ENCODE measurements at regions not wholly inside any gene's neighbourhood (a gene's known extent, or its start where the extent isn't known, plus 50 kb on each side); places are given as distances from the start of the nearest gene placed in this dataset.

DNA sequence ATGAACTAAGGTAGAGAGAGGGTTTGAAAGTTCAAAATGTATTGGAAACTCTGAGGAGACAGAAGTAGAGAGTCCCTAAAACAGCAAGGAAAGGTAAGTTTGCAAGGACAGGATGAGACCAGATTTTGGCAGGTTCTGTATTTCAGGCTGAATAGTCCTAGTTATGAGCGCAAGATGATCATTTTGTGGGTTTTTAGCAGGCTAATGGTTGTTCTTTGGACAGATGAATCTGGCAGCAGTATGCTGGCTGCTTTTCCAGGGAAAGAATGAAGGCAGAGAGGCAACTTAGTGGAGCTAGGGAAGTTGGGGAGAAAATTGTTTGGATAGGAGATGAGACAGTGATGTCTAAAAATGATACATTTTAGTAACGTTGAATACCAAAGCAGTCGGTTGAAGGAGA lies 243.5 kb upstream of the NRIP1 start:
- TF ChIP-seq EZH2 (IDR thresholded peaks at IDR 0.05; ENCODE audit: low read depth, unreplicated experiment) (no peak), CREB1 (CRISPR knock-in tag; IDR thresholded peaks at IDR 0.05; ENCODE audit: low read depth) (no peak), POLR2AphosphoS5 (IDR thresholded peaks at IDR 0.05; ENCODE audit: low read depth) (no peak), EZH2phosphoT487 (IDR thresholded peaks at IDR 0.05; ENCODE audit: unreplicated experiment) (no peak), STAT1 (IDR thresholded peaks at IDR 0.05; ENCODE audit: unreplicated experiment) (no peak), JUNB (IDR thresholded peaks at IDR 0.05; ENCODE audit: unreplicated experiment) (no peak), ZNF114 (CRISPR knock-in tag; IDR thresholded peaks at IDR 0.05) (no peak), NANOG (IDR thresholded peaks at IDR 0.05; ENCODE audit: borderline replicate concordance) (no peak)
- TF ChIP-seq, protein P1, sequence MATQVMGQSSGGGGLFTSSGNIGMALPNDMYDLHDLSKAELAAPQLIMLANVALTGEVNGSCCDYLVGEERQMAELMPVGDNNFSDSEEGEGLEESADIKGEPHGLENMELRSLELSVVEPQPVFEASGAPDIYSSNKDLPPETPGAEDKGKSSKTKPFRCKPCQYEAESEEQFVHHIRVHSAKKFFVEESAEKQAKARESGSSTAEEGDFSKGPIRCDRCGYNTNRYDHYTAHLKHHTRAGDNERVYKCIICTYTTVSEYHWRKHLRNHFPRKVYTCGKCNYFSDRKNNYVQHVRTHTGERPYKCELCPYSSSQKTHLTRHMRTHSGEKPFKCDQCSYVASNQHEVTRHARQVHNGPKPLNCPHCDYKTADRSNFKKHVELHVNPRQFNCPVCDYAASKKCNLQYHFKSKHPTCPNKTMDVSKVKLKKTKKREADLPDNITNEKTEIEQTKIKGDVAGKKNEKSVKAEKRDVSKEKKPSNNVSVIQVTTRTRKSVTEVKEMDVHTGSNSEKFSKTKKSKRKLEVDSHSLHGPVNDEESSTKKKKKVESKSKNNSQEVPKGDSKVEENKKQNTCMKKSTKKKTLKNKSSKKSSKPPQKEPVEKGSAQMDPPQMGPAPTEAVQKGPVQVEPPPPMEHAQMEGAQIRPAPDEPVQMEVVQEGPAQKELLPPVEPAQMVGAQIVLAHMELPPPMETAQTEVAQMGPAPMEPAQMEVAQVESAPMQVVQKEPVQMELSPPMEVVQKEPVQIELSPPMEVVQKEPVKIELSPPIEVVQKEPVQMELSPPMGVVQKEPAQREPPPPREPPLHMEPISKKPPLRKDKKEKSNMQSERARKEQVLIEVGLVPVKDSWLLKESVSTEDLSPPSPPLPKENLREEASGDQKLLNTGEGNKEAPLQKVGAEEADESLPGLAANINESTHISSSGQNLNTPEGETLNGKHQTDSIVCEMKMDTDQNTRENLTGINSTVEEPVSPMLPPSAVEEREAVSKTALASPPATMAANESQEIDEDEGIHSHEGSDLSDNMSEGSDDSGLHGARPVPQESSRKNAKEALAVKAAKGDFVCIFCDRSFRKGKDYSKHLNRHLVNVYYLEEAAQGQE (IDR thresholded peaks at IDR 0.05; ENCODE audit: unreplicated experiment) = no peak
- TF ChIP-seq, protein P2, sequence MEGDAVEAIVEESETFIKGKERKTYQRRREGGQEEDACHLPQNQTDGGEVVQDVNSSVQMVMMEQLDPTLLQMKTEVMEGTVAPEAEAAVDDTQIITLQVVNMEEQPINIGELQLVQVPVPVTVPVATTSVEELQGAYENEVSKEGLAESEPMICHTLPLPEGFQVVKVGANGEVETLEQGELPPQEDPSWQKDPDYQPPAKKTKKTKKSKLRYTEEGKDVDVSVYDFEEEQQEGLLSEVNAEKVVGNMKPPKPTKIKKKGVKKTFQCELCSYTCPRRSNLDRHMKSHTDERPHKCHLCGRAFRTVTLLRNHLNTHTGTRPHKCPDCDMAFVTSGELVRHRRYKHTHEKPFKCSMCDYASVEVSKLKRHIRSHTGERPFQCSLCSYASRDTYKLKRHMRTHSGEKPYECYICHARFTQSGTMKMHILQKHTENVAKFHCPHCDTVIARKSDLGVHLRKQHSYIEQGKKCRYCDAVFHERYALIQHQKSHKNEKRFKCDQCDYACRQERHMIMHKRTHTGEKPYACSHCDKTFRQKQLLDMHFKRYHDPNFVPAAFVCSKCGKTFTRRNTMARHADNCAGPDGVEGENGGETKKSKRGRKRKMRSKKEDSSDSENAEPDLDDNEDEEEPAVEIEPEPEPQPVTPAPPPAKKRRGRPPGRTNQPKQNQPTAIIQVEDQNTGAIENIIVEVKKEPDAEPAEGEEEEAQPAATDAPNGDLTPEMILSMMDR (conservative IDR thresholded peaks at IDR 0.05; ENCODE audit: low read depth in 2 of 2) = no peak

All from GM23338 (cell line).